NCI-H526 (cell line): ENCODE measurements at regions not wholly inside any gene's neighbourhood (a gene's known extent, or its start where the extent isn't known, plus 50 kb on each side); places are given as distances from the start of the nearest gene placed in this dataset.
"Not testable (repeated sequence)": the region's sequence is repeated elsewhere in the genome, so short reads cannot be mapped to it uniquely, and the experiment has no call there.

Experiments used
- DNase-seq, 2 experiments: peaks; one replicate each; lab custom pipeline; 2025; lab: John Stamatoyannopoulos, UW

DNA sequence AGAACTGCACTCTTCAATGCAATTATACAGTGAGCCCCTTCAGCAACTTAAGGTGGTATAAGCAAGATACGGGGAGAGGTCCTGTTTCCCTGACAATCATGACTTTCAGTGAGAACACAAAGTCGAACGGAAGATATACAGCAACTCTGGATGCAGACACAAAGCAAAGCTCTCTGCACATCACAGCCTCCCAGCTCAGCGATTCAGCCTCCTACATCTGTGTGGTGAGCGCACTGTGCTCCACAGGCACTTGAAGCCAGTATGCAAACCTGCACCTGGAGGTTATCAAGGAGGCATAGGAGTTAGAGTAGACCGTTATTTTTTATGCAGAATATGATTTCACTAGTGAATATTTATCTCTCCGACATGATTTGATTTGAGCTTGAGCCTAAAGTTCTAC is 152.2 kb upstream of the OR4E1 start:
- no peak for DNase-seq

DNA sequence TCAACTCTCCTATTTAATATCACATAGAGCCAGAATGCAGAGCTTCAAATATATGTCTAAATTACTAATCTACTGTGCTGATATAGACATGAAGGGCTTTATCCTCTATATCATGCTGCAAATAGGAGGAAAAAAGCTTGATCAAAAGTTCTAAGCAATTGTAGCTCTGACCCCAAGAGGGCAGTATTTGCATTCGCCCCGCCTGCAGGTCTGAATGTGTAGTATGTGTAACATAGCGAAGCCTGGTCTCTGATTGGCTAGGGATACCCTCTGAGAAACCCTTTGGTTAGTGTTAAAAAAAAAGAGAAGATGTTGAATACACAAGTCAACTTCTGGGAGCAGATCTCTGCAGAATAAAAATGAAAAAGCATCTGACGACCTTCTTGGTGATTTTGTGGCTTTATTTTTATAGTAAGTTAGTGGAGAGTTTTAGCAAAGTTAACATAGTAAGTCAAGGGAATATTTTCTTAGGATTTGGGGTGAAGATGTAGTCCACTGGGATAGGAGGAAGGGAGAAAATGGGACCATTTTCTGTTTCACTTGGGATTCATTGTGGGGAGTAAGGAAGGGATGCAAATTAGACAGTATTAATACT is 151.6 kb upstream of the OR4E1 start:
- peak in 1 of 2 experiments; percentile 28 for DNase-seq

DNA sequence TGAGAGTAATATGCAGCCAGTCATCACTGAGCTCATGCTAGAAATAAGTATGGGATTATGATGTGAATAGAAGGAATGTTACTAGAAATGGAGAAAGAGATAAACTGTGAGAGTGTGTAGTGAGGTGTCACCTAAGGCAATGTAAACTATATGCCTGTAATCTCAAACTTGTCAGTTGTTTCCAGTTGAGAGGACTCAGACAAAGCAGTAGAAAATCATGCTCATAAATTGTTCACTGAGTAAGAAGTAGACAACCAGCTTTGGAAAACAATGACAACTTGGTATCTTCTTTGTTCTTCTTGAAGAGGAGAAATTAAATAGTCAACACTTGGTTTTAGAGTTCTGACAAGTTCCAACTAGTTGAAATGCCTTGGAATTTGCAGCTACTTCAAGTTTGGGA is 148.5 kb upstream of the OR4E1 start:
- DNase-seq = no peak

DNA sequence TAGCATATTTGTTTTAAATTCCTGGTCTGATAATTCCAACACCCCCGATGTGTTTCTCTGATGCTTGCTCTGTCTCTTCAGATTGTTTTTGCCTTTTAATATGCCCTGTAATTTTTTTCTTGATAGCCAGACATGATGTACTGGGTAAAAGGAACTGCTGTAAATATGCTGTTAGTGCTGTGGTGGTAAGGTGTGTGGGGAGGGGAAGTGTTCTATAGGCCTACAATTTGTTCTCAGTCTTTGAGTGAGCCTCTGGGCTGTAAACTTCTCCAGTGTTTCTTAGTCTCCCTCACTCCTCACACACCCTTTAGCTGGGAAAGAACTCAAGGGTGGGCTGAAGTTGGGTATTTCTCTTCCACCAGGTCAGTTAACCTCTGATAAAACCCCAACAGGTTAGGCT is 147.0 kb upstream of the OR4E1 start:
- DNase-seq = no peak

- DNase-seq = not testable (repeated sequence)
Measured at GRCh38 chr14:21819891-21820290, 146.3 kb upstream of the OR4E1 start.

GRCh38 chr14:21817010-21817409 is 143.4 kb upstream of the OR4E1 start:
- not testable (repeated sequence) for DNase-seq

DNA sequence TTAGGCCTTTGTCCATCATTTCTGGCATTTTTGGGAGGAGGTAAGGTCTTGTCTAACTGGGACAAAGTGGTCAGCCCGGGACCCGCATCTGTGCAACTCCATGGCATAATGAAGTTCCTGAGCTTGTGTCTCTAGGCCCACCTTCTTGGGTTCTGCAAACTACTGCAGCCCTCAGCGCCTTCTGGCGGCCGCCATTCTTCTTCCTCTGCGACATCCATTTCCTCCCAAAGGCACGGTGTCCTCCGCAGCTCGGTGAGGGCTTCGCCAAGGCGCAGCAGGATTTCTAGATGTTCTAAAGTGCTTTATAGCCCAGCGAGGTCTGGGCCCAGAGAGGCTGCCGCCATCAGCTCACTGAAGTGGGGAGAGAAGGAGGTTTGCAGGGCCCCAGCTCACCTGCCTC is 134.4 kb upstream of the OR4E1 start:
- no peak for DNase-seq

GRCh38 chr14:21804981-21805380 is 131.4 kb upstream of the OR4E1 start:
- no peak for DNase-seq

DNA sequence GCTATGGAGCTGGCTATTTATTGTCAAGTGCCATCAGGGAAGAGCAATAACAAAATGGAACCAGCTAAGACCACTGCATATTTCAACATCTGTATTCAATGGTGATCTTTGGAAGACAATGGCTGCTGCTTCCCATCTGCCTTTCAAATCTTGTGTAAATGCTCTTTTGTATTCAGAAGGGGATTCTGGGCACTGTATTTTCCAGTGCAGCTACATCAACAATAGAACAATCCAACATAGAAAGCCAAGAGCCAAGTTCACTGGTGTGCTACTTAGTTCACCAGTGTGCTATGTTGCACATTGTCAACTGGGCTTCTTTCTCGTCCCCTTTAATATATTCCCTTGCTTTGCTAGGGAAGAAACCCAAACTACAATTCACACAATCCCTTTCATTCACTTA is 128.8 kb upstream of the OR4E1 start:
- DNase-seq = no peak

DNA sequence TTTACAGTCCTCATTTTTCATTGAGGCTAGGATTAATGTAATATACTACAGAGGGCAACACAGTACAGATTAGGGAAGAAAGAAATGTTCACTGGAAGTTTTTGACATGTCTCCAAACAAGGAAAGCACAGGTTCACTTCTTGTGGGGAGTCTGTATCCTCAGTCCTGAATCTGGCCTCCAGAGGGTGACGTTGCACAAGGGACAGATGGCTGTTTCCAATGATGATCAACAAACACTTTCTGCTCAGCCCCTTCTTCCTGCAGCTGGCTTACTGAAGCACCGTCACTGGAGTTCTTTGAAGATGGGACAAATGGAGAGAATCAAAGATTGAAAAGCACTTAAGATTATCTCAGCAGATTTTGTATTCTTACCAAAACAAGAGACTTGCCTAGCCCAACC is 123.3 kb upstream of the OR4E1 start:
- DNase-seq = no peak

DNA sequence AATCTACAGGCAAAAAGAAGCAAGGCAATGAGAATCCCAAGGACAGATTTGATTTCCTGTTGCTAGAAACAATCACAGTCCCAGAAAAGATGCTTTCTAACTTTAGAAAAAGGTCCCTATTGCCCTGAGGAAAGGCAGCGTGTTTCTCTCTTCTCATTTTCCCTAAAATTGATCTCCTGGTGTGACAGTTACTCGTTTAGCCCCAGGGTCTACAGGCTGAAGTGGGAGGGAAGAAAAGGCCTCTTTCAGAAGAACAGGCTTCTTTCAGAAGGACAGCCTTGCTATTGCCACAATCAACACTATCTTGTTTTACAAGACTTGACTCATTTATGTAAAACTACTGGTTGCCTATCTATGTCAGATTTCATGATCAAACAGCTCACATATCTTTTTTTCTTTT is 121.8 kb upstream of the OR4E1 start:
- DNase-seq = no peak

- DNase-seq = no peak
Measured at GRCh38 chr14:21791749-21792148, 118.1 kb upstream of the OR4E1 start.

DNA sequence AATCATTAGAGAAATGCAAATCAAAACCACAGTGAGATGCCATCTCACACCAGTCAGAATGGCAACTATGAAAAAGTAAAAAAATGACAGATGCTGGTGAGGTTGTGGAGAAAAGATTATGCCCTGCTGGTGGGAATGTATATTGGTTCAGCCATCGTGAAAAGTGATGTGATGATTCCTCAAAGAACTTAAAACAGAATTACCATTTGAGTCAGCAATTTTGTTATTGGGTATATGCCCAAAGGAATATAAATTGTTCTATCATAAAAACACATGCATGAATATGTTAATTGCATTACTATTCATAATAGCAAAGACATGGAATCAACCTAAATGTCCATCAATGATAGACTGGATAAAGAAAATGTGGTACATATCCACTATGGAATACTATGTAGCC is 115.1 kb upstream of the OR4E1 start:
- not testable (repeated sequence) for DNase-seq

- DNase-seq = not testable (repeated sequence)
Measured at GRCh38 chr14:21787242-21787641, 113.6 kb upstream of the OR4E1 start.

DNA sequence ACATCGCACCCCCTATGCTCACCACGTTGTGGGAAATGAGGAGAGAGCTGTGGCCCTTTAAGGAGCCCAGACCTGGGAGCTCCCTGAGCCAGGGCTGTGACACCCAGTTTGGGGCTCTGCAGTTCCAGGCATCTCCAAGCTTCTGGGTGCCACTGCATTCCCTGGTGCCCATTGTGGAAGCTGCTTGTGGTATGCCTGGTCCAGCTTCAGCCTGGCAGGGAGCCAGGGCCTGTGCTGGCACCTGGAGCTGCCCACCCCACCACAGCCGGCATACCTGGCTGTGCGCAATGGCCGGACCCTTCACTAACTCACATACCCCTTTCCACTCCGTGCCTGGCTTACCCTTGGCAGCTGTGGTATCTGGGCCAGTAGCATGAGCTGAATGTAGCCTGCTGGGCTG is 107.9 kb upstream of the OR4E1 start:
- DNase-seq = no peak

- no peak for DNase-seq
Measured at GRCh38 chr14:21780429-21781084, 106.9 kb upstream of the OR4E1 start.

GRCh38 chr14:21771671-21772070 is 98.1 kb upstream of the OR4E1 start:
- peak in 1 of 2 experiments; percentile 3 for DNase-seq

DNA sequence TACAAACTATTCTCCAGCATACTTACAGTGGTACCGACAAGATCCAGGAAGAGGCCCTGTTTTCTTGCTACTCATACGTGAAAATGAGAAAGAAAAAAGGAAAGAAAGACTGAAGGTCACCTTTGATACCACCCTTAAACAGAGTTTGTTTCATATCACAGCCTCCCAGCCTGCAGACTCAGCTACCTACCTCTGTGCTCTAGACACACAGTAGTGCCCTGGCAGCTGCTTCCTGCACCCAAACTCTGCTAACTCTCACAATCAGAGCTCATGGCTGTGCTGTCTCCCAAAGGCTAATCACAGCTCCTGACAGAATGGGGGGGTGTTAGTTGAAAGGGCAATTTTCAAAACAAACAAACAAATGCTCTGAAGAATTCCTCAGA is 95.2 kb upstream of the OR4E1 start:
- no peak for DNase-seq

GRCh38 chr14:21768116-21768874 is 94.7 kb upstream of the OR4E1 start:
- DNase-seq = peak; percentile 35 to 54

DNA sequence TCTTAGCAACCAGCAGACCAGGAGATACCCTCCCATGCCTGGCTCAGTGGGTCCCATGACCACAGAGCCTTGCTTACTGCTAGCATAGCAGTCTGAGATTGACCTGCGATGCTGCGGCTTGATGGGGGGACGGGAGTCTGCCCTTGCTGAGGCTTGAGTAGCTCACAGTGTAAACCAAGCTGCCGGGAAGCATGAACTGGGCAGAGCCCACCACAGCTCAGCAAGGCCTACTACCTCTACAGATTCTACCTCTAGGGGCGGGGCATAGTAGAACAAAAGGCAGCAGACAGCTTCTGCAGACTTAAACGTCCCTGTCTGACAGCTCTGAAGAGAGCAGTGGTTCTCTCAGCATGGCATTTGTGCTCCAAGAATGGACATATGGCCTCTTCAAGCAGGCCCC is 86.7 kb upstream of the OR4E1 start:
- not testable (repeated sequence) for DNase-seq

DNA sequence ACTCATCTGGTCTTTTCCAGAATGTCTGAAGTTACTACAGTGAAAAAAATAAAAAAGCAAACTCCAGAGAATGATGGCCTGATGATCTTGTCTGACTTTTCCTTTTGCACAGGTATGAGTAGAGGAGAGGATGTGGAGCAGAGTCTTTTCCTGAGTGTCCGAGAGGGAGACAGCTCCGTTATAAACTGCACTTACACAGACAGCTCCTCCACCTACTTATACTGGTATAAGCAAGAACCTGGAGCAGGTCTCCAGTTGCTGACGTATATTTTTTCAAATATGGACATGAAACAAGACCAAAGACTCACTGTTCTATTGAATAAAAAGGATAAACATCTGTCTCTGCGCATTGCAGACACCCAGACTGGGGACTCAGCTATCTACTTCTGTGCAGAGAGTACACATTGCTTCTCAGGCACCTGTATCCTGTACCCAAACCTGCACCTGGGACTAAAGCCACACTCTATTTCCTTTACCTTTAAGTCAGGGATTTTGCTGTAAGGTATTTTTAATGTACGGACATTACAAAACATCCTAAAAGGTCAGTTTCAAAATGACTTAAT is 75.8 kb upstream of the OR4E1 start:
- no peak for DNase-seq

GRCh38 chr14:21748869-21749303 is 75.3 kb upstream of the OR4E1 start:
- peak; percentile 17 to 50 for DNase-seq
